Loucy (cell line): ENCODE measurements at regions not wholly inside any gene's neighbourhood (a gene's known extent, or its start where the extent isn't known, plus 50 kb on each side); places are given as distances from the start of the nearest gene placed in this dataset.

ENCODE experiments used
- CTCF ChIP-seq: fragments of 200-600 bp; sonication (generic); conservative IDR thresholded peaks from 2 replicates; pipeline ENCODE4 v1.5.1; 2014; ENCODE audit warnings: mild to moderate bottlenecking, antibody characterized with exemption, low read length
- EZH2phosphoT487 ChIP-seq: fragments of 200-600 bp; IDR thresholded peaks from 2 replicates; pipeline ENCODE4 v1.6.1; 2018; ENCODE audit warnings: antibody characterized with exemption, mild to moderate bottlenecking, moderate library complexity, borderline replicate concordance

- no peak for TF ChIP-seq CTCF
- no peak for TF ChIP-seq EZH2phosphoT487
These were observed 621.2 kb upstream of the FBXO33 start for GRCh38 chr14:40053416-40053815.
